Neuron (in vitro differentiated cells): ENCODE measurements at regions not wholly inside any gene's neighbourhood (a gene's known extent, or its start where the extent isn't known, plus 50 kb on each side); places are given as distances from the start of the nearest gene placed in this dataset.

Experiments used
- H2AFZ ChIP-seq: one replicate; pipeline ENCODE4 v1.6.1; 2013; ENCODE audit warnings: low read depth, mild to moderate bottlenecking, inconsistent platforms, low read length, moderate library complexity
- H3K27me3 ChIP-seq: one replicate; pipeline ENCODE4 v1.6.1; 2013; ENCODE audit warnings: low read length; ENCODE audit not compliant: insufficient read depth
- H3K36me3 ChIP-seq: one replicate; pipeline ENCODE4 v1.6.1; 2013; ENCODE audit warnings: low read length; ENCODE audit not compliant: insufficient read depth
- H3K4me1 ChIP-seq: one replicate; pipeline ENCODE4 v1.6.1; 2013; ENCODE audit warnings: low read length; ENCODE audit not compliant: insufficient read depth
- H3K4me3 ChIP-seq: 2 replicates; pipeline ENCODE4 v1.5.1; 2013; ENCODE audit warnings: mild to moderate bottlenecking, low read length, moderate library complexity
- H3K9me3 ChIP-seq: one replicate; pipeline ENCODE4 v1.6.1; 2013; ENCODE audit warnings: low read length

- H3K4me1 ChIP-seq: peaks cover 17% of the 10 kb centered on the region
- H3K9me3 ChIP-seq: peaks cover 5% of the 10 kb centered on the region
Measured at GRCh38 chr10:3516234-3516922, 268.6 kb downstream of the KLF6 start.

DNA sequence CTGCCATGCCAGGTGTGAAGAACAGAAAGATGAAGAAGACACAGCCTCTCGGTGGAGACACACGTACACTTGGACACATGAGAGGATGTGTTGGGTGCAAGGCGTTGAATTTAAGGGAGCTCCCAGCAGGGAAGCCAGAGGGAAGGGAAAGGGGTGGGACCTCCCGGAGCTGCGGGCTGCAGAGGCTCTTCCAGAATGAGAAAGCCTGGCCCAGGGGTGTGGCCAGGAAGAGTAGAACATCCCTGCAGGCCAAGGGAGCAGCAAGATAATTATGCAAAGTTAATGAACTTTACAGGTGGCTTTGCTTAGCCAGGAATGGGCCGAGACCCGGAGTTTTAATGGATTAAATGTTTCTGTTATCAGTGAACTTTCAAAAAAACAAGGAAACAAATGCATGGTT lies 270.3 kb downstream of the KLF6 start:
- Histone ChIP-seq H3K9me3 (peaks cover 5% of the 10 kb centered on the region), H3K27me3 (no peaks in the 10 kb centered on the region), H3K36me3 (no peaks in the 10 kb centered on the region)

More at GRCh38 chr10:3516234-3516922, 268.6 kb downstream of the KLF6 start:
- H2AFZ ChIP-seq: peak overlapping the region; percentile 82
- no peaks in the 10 kb centered on the region for H3K36me3 ChIP-seq
- no peaks in the 10 kb centered on the region for H3K27me3 ChIP-seq
- H3K4me3 ChIP-seq: no peak overlapping the region

DNA sequence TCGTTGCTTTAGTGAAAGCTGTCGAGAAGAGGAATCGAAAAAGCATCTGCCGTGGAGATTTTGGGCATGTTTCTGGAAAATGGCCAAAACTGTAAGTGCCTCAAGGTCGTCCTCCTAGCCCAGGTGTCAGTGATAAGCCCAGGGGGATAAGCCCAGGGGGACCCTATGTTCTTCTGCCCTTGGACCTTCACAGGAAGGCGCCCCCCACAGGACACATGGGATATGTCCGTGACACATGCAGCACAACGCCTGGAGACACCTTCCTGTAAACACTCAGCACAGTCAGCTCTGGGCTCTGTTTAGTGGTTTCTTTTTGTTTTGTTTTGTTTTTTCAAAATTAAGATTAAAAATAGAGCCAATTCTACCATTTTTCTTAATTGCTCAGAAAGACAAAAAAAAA lies 272.7 kb downstream of the KLF6 start:
- H3K4me1 ChIP-seq: peaks cover 15% of the 10 kb centered on the region
- H3K4me3 ChIP-seq: no peak overlapping the region
- H2AFZ ChIP-seq: no peak overlapping the region
- no peaks in the 10 kb centered on the region for H3K9me3 ChIP-seq
- no peaks in the 10 kb centered on the region for H3K36me3 ChIP-seq
- no peaks in the 10 kb centered on the region for H3K27me3 ChIP-seq

More for the DNA sequence above, 270.3 kb downstream of the KLF6 start:
- Histone ChIP-seq H2AFZ (no peak overlapping the region), H3K4me1 (peaks cover 17% of the 10 kb centered on the region), H3K4me3 (no peak overlapping the region)

DNA sequence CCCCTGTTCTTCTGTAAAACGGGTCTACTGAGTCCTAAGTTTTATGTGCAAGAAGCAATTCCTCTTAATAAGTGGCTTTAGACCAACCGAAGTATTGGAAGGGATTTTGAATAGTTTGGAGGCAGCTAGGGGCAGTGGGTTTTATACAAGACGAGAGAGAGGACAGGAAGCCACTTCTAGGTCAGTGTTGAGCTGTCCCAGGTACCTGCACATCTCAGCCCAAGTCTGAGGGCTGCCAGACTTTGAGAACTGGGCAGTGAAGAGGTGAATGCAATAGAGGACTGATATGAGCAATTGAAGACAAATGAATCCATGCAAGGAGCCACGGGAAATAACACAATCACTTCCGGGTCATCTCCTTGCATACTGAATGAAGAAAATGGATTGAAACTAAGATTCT lies 273.5 kb downstream of the KLF6 start:
- Histone ChIP-seq H3K4me3 (no peak overlapping the region), H2AFZ (no peak overlapping the region)

GRCh38 chr10:3510741-3511140 lies 274.3 kb downstream of the KLF6 start:
- Histone ChIP-seq H3K4me1 (no peaks in the 10 kb centered on the region), H3K27me3 (no peaks in the 10 kb centered on the region), H3K9me3 (no peaks in the 10 kb centered on the region), H3K36me3 (no peaks in the 10 kb centered on the region), H3K4me3 (no peak overlapping the region), H2AFZ (no peak overlapping the region)

More for the DNA sequence above, 273.5 kb downstream of the KLF6 start:
- H3K4me1 ChIP-seq: peaks cover 7% of the 10 kb centered on the region
- no peaks in the 10 kb centered on the region for H3K9me3 ChIP-seq
- H3K36me3 ChIP-seq: no peaks in the 10 kb centered on the region
- no peaks in the 10 kb centered on the region for H3K27me3 ChIP-seq

- no peaks in the 10 kb centered on the region for H3K27me3 ChIP-seq
- no peak overlapping the region for H3K4me3 ChIP-seq
- no peaks in the 10 kb centered on the region for H3K36me3 ChIP-seq
- no peaks in the 10 kb centered on the region for H3K4me1 ChIP-seq
- H2AFZ ChIP-seq: no peak overlapping the region
- H3K9me3 ChIP-seq: no peaks in the 10 kb centered on the region
Measured at GRCh38 chr10:3509355-3509754, 275.7 kb downstream of the KLF6 start.

DNA sequence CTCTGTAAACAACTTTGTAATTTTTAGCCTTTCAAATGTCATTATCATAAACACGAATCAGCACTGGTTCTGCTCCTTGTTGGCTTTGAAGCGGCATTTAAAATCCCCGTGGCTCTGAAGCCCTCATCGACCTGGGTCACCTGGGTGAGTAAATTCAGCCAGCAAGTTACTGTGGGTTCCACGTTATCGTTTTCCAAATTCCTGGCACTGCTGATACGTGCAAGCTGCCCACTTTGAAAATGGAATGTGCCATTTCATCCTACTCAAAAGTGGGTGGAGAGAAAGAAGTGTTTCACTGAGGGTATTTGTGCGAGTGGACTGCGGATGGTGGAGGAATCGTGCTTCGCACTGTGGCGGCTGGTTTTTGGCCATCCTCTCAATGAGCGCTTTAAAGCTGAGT lies 281.7 kb downstream of the KLF6 start:
- no peak overlapping the region for H2AFZ ChIP-seq
- H3K4me1 ChIP-seq: peaks cover 34% of the 10 kb centered on the region
- no peaks in the 10 kb centered on the region for H3K27me3 ChIP-seq
- no peak overlapping the region for H3K4me3 ChIP-seq
- H3K9me3 ChIP-seq: no peaks in the 10 kb centered on the region
- no peaks in the 10 kb centered on the region for H3K36me3 ChIP-seq

- Histone ChIP-seq H3K36me3 (no peaks in the 10 kb centered on the region), H3K4me3 (no peak overlapping the region), H2AFZ (no peak overlapping the region), H3K27me3 (no peaks in the 10 kb centered on the region), H3K9me3 (no peaks in the 10 kb centered on the region), H3K4me1 (peaks cover 40% of the 10 kb centered on the region)
Measured at GRCh38 chr10:3502673-3503072, 282.3 kb downstream of the KLF6 start.

GRCh38 chr10:3500408-3500856 lies 284.6 kb downstream of the KLF6 start:
- no peaks in the 10 kb centered on the region for H3K27me3 ChIP-seq
- H3K4me1 ChIP-seq: peaks cover 45% of the 10 kb centered on the region
- no peaks in the 10 kb centered on the region for H3K9me3 ChIP-seq
- peak overlapping the region; percentile 18 for H2AFZ ChIP-seq
- H3K4me3 ChIP-seq: peak overlapping the region; percentile 11
- no peaks in the 10 kb centered on the region for H3K36me3 ChIP-seq

- Histone ChIP-seq H3K4me1 (peaks cover 45% of the 10 kb centered on the region), H3K36me3 (no peaks in the 10 kb centered on the region), H3K27me3 (no peaks in the 10 kb centered on the region), H3K4me3 (no peak overlapping the region), H3K9me3 (no peaks in the 10 kb centered on the region), H2AFZ (no peak overlapping the region)
Measured at GRCh38 chr10:3499120-3499519, 285.9 kb downstream of the KLF6 start.

- Histone ChIP-seq H3K4me3 (no peak overlapping the region), H3K4me1 (peaks cover 37% of the 10 kb centered on the region)
Measured at GRCh38 chr10:3497581-3497980, 287.4 kb downstream of the KLF6 start.

DNA sequence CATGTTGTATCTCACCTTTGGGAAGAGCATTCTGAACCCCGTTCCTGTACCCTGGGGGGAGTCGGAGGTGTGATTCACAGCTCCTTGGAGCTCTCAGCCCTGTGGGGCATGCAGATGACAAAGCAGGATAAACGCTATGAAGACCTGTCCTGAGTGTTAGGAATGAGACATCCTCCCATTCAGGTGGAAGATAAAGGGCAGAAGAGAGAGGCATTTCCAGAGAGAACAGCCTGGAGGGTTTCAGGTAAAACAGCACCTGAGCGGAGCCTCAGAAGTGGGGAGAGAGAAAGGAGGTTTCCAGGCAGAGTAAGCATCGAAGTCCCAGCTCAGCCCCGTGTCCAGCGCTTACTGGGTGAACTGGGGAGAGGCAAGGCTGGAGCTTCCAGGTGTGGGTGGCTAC lies 288.9 kb downstream of the KLF6 start:
- Histone ChIP-seq H3K9me3 (no peaks in the 10 kb centered on the region), H2AFZ (no peak overlapping the region), H3K4me1 (peaks cover 25% of the 10 kb centered on the region), H3K27me3 (no peaks in the 10 kb centered on the region), H3K36me3 (no peaks in the 10 kb centered on the region), H3K4me3 (no peak overlapping the region)

More at GRCh38 chr10:3497581-3497980, 287.4 kb downstream of the KLF6 start:
- H3K36me3 ChIP-seq: no peaks in the 10 kb centered on the region
- H2AFZ ChIP-seq: no peak overlapping the region
- no peaks in the 10 kb centered on the region for H3K9me3 ChIP-seq
- no peaks in the 10 kb centered on the region for H3K27me3 ChIP-seq

- Histone ChIP-seq H2AFZ (no peak overlapping the region), H3K36me3 (no peaks in the 10 kb centered on the region), H3K27me3 (no peaks in the 10 kb centered on the region), H3K4me3 (no peak overlapping the region), H3K4me1 (peaks cover 21% of the 10 kb centered on the region), H3K9me3 (peaks cover under 1% of the 10 kb centered on the region)
Measured at GRCh38 chr10:3495281-3495680, 289.7 kb downstream of the KLF6 start.

DNA sequence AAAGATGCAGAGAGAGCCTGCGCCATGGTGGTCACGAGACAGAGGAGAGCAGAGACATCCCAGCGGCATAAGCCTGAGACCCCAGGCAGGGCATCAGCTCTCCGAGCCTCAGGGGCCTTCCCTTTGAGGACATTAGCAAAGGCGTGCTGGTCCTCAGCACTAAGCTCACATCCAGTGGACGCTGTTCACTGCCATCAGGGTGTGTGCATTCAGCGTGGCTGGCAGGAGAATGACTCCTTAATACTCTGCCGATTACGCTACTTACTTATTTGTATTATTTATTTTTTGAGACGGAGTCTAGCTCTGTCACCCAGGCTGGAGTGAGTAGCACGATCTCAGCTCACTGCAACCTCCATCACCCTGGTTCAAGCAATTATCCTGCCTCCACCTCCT lies 290.2 kb downstream of the KLF6 start:
- Histone ChIP-seq H3K27me3 (no peaks in the 10 kb centered on the region), H2AFZ (no peak overlapping the region), H3K4me1 (peaks cover 21% of the 10 kb centered on the region), H3K9me3 (peaks cover 5% of the 10 kb centered on the region), H3K4me3 (no peak overlapping the region), H3K36me3 (no peaks in the 10 kb centered on the region)
